Coronary artery (tissue), 2 donors: ENCODE measurements at regions not wholly inside any gene's neighbourhood (a gene's known extent, or its start where the extent isn't known, plus 50 kb on each side); places are given as distances from the start of the nearest gene placed in this dataset.

Experiments used
- DNase-seq: peaks from one replicate; pipeline ENCODE4 v3.0.0-alpha.2; 2017; ENCODE audit warnings: low spot score
- H3K27ac ChIP-seq, 2 donors: fragments of 200-600 bp; sonication (generic); one replicate each; pipeline ENCODE4 v1.5.1; 2016 to 2019
- H3K4me3 ChIP-seq: fragments of 200-600 bp; sonication (generic); 2 replicates; pipeline ENCODE4 v1.5.1; 2016; ENCODE audit warnings: mild to moderate bottlenecking, moderate library complexity
- CTCF ChIP-seq: fragments of 200-600 bp; sonication (generic); IDR thresholded peaks from one replicate; pipeline ENCODE4 v1.5.1; 2019; ENCODE audit warnings: antibody characterized with exemption

- no peak for DNase-seq
- H3K27ac ChIP-seq: peak overlapping the region; percentile 2 to 71
- no peak overlapping the region for H3K4me3 ChIP-seq
- TF ChIP-seq CTCF: no peak
Measured at GRCh38 chr7:131225619-131226513, 101.8 kb upstream of the MKLN1 start.

GRCh38 chr7:131226514-131226865 is 101.2 kb upstream of the MKLN1 start:
- H3K27ac ChIP-seq: peak overlapping the region in 1 of 2 donors; percentile 71
- no peak for DNase-seq
- H3K4me3 ChIP-seq: no peak overlapping the region
- no peak for TF ChIP-seq CTCF

- peak overlapping the region; percentile 39 for H3K4me3 ChIP-seq
- no peak for DNase-seq
- TF ChIP-seq CTCF: no peak
- H3K27ac ChIP-seq: peak overlapping the region in 1 of 2 donors; percentile 63
Measured at GRCh38 chr7:131231381-131232220, 96.1 kb upstream of the MKLN1 start.

- H3K4me3 ChIP-seq: no peak overlapping the region
- TF ChIP-seq CTCF: no peak
- no peak for DNase-seq
- H3K27ac ChIP-seq: no peak overlapping the region
Measured at GRCh38 chr7:131232768-131233167, 94.9 kb upstream of the MKLN1 start.

- TF ChIP-seq CTCF: no peak
- DNase-seq: no peak
- no peak overlapping the region for H3K4me3 ChIP-seq
- no peak overlapping the region for H3K27ac ChIP-seq
Measured at GRCh38 chr7:131233193-131233592, 94.5 kb upstream of the MKLN1 start.

- Histone ChIP-seq H3K4me3 (no peak overlapping the region), H3K27ac (peak overlapping the region in 1 of 2 donors; percentile 52)
- no peak for DNase-seq
- TF ChIP-seq CTCF: no peak
Measured at GRCh38 chr7:131234719-131235488, 92.8 kb upstream of the MKLN1 start.
